IMR-90 (cell line): ENCODE measurements at regions not wholly inside any gene's neighbourhood (a gene's known extent, or its start where the extent isn't known, plus 50 kb on each side); places are given as distances from the start of the nearest gene placed in this dataset.

Experiments used
- ATAC-seq: fragments of 200-7000 bp; cut with Tn5 transposase; 2 replicates; pipeline ENCODE4 v1.9.1; 2020; ENCODE audit warnings: low read depth, mild to moderate bottlenecking, moderate library complexity
- BruUV-seq: library from RNA; stranded (reverse); fragments of 400-500 nt; replicated peaks from 2 replicates; lab custom pipeline; 2021; lab: Mats Ljungman, UMichigan
- CTCF ChIA-PET: fragments of 300-600 bp; formaldehyde crosslinking; extraction: SDS; loops from one replicate; lab custom pipeline; 2021; ENCODE audit warnings: antibody characterized with exemption; lab: Yijun Ruan, JAX
- POLR2A ChIA-PET: fragments of 300-600 bp; sonication (Branson Sonifier 250); formaldehyde crosslinking; loops from one replicate; lab custom pipeline; 2022; ENCODE audit warnings: antibody characterized with exemption; ENCODE audit not compliant: unreplicated experiment; lab: Charles Lee
- DNase-seq: peaks from one replicate; pipeline ENCODE4 v3.0.0; 2013
- H2AFZ ChIP-seq: replicated peaks from 2 replicates; pipeline ENCODE3; 2013; ENCODE audit warnings: low read length, mild to moderate bottlenecking; ENCODE audit not compliant: poor library complexity
- H2AK5ac ChIP-seq: 2 replicates; pipeline ENCODE4 v1.6.1; 2013; ENCODE audit warnings: low read depth, low read length, inconsistent platforms
- H2AK9ac ChIP-seq: replicated peaks from 2 replicates; pipeline ENCODE3; 2013; ENCODE audit warnings: mild to moderate bottlenecking, low read depth, low read length, moderate library complexity; ENCODE audit not compliant: poor library complexity
- H2BK120ac ChIP-seq: 2 replicates; pipeline ENCODE4 v1.6.1; 2013; ENCODE audit warnings: low read depth, low read length, inconsistent platforms
- H2BK15ac ChIP-seq: 3 replicates; pipeline ENCODE4 v1.6.1; 2013; ENCODE audit warnings: low read depth, low read length, inconsistent platforms
- H2BK20ac ChIP-seq: 2 replicates; pipeline ENCODE4 v1.6.1; 2013; ENCODE audit warnings: low read depth, mild to moderate bottlenecking, inconsistent platforms, low read length, moderate library complexity
- H2BK5ac ChIP-seq: 2 replicates; pipeline ENCODE4 v1.6.1; 2013; ENCODE audit warnings: mild to moderate bottlenecking, low read depth, low read length, inconsistent platforms; ENCODE audit not compliant: poor library complexity, severe bottlenecking
- H3K14ac ChIP-seq: replicated peaks from 2 replicates; pipeline ENCODE4 v1.6.1; 2013; ENCODE audit warnings: low read depth, low read length, inconsistent platforms
- H3K18ac ChIP-seq: 2 replicates; pipeline ENCODE4 v1.6.1; 2013; ENCODE audit warnings: low read depth, low read length, control low read depth
- H3K23ac ChIP-seq: 2 replicates; pipeline ENCODE4 v1.6.1; 2013; ENCODE audit warnings: low read depth, low read length, inconsistent platforms
- H3K27ac ChIP-seq: 2 replicates; pipeline ENCODE4 v1.5.1; 2013; ENCODE audit warnings: mild to moderate bottlenecking, control low read depth, low read length; ENCODE audit not compliant: insufficient read depth
- H3K27me3 ChIP-seq: 2 replicates; pipeline ENCODE4 v1.6.1; 2013; ENCODE audit warnings: low read length; ENCODE audit not compliant: control insufficient read depth, insufficient read depth
- H3K36me3 ChIP-seq: 2 replicates; pipeline ENCODE4 v1.6.1; 2013; ENCODE audit warnings: low read length, mixed read lengths; ENCODE audit not compliant: control insufficient read depth, insufficient read depth
- H3K4ac ChIP-seq: 2 replicates; pipeline ENCODE4 v1.6.1; 2013; ENCODE audit warnings: low read depth, low read length, inconsistent platforms
- H3K4me1 ChIP-seq: 2 replicates; pipeline ENCODE4 v1.6.1; 2013; ENCODE audit warnings: low read length, mixed read lengths; ENCODE audit not compliant: control insufficient read depth, insufficient read depth
- H3K4me2 ChIP-seq: 2 replicates; pipeline ENCODE4 v1.6.1; 2013; ENCODE audit warnings: low read depth, mild to moderate bottlenecking, control low read depth, low read length, moderate library complexity
- H3K4me3 ChIP-seq: 2 replicates; pipeline ENCODE4 v1.5.1; 2013; ENCODE audit warnings: low read depth, mild to moderate bottlenecking, control low read depth, low read length, moderate library complexity; ENCODE audit not compliant: insufficient read depth
- H3K56ac ChIP-seq: 2 replicates; pipeline ENCODE4 v1.6.1; 2013; ENCODE audit warnings: low read length, inconsistent platforms; ENCODE audit not compliant: insufficient read depth; ENCODE audit errors: extremely low read depth
- H3K79me1 ChIP-seq, 2 experiments: 2 replicates each; pipeline ENCODE4 v1.6.1; 2013; ENCODE audit warnings: low read length in 2 of 2, inconsistent platforms in 1 of 2, low read depth in 1 of 2
- H3K9ac ChIP-seq: 2 replicates; pipeline ENCODE4 v1.6.1; 2013; ENCODE audit warnings: low read depth, low read length, control low read depth
- H3K9me1 ChIP-seq: 2 replicates; pipeline ENCODE4 v1.6.1; 2013; ENCODE audit warnings: low read length, inconsistent platforms; ENCODE audit not compliant: insufficient read depth
- H3K9me3 ChIP-seq: 2 replicates; pipeline ENCODE4 v1.6.1; 2013; ENCODE audit warnings: low read length; ENCODE audit not compliant: control insufficient read depth, insufficient read depth
- H4K20me1 ChIP-seq: 2 replicates; pipeline ENCODE4 v1.6.1; 2013; ENCODE audit warnings: low read length, inconsistent platforms; ENCODE audit not compliant: insufficient read depth
- H4K5ac ChIP-seq: 2 replicates; pipeline ENCODE4 v1.6.1; 2013; ENCODE audit warnings: mild to moderate bottlenecking, low read depth, low read length, control low read depth
- H4K8ac ChIP-seq, 2 experiments: 2 replicates each; pipeline ENCODE4 v1.6.1; 2013; ENCODE audit warnings: low read depth in 2 of 2, low read length in 2 of 2, control low read depth in 1 of 2, inconsistent platforms in 1 of 2
- H4K91ac ChIP-seq: 2 replicates; pipeline ENCODE4 v1.6.1; 2013; ENCODE audit warnings: low read depth, low read length, inconsistent platforms; ENCODE audit not compliant: insufficient read depth
- BHLHE40 ChIP-seq: fragments of 150-350 bp; IDR thresholded peaks from 2 replicates; pipeline ENCODE4 v1.6.1; 2016; ENCODE audit warnings: mild to moderate bottlenecking, low read depth, low read length
- CEBPB ChIP-seq: IDR thresholded peaks from 2 replicates; pipeline ENCODE4 v1.6.1; 2012; ENCODE audit warnings: low read depth, low read length, improper control_type of control experiment
- CHD1 ChIP-seq: IDR thresholded peaks from 2 replicates; pipeline ENCODE4 v1.6.1; 2012; ENCODE audit warnings: low read depth, low read length, improper control_type of control experiment
- ELK1 ChIP-seq: fragments of 150-350 bp; IDR thresholded peaks from 2 replicates; pipeline ENCODE4 v1.6.1; 2016; ENCODE audit warnings: low read depth, mild to moderate bottlenecking, low read length, moderate library complexity, borderline replicate concordance
- FOS ChIP-seq: fragments of 150-350 bp; IDR thresholded peaks from 2 replicates; pipeline ENCODE4 v1.6.1; 2016; ENCODE audit warnings: low read depth, low read length
- MAFK ChIP-seq: IDR thresholded peaks from 2 replicates; pipeline ENCODE4 v1.6.1; 2012; ENCODE audit warnings: low read depth, low read length, improper control_type of control experiment
- MAZ ChIP-seq: IDR thresholded peaks from 2 replicates; pipeline ENCODE4 v1.6.1; 2012; ENCODE audit warnings: low read depth, mild to moderate bottlenecking, low read length, improper control_type of control experiment, moderate library complexity, borderline replicate concordance
- MXI1 ChIP-seq: IDR thresholded peaks from 2 replicates; pipeline ENCODE4 v1.6.1; 2012; ENCODE audit warnings: low read depth, mild to moderate bottlenecking, low read length, moderate library complexity, borderline replicate concordance
- NFE2L2 ChIP-seq: fragments of 150-350 bp; IDR thresholded peaks from 2 replicates; pipeline ENCODE4 v1.6.1; 2016; ENCODE audit warnings: low read depth, mild to moderate bottlenecking, low read length
- POLR2A ChIP-seq: IDR thresholded peaks from 2 replicates; pipeline ENCODE4 v1.6.1; 2012; ENCODE audit warnings: mild to moderate bottlenecking, low read depth, low read length
- RAD21 ChIP-seq: IDR thresholded peaks from 2 replicates; pipeline ENCODE4 v1.6.1; 2012; ENCODE audit warnings: low read length, improper control_type of control experiment
- RCOR1 ChIP-seq: IDR thresholded peaks from 2 replicates; pipeline ENCODE4 v1.6.1; 2012; ENCODE audit warnings: mild to moderate bottlenecking, low read length, improper control_type of control experiment; ENCODE audit not compliant: insufficient replicate concordance
- RFX5 ChIP-seq: IDR thresholded peaks from 2 replicates; pipeline ENCODE4 v1.8.0; 2012; ENCODE audit warnings: low read depth, mild to moderate bottlenecking, low read length, moderate library complexity
- USF2 ChIP-seq: fragments of 150-350 bp; IDR thresholded peaks from 2 replicates; pipeline ENCODE4 v1.6.1; 2017; ENCODE audit warnings: mild to moderate bottlenecking, antibody characterized with exemption, low read length, low read depth
- WGBS, 2 experiments: methylation state at CpG; one replicate each; pipeline versions ENCODE4 v1.1.5 to v1.1.7; 2013; ENCODE audit warnings: missing lambda C conversion rate in 2 of 2; ENCODE audit not compliant: insufficient read length in 1 of 2; ENCODE audit errors: extremely low coverage in 2 of 2; 5-methylcytosine and 5-hydroxymethylcytosine counted together
- dilution Hi-C: fragments of 300-500 bp; cut with HindIII; formaldehyde crosslinking; loops from one replicate; pipeline ENCODE4 v1.14.3; 2018; ENCODE audit warnings: low sequenced_read_pairs; ENCODE audit not compliant: unreplicated experiment
- in situ Hi-C: fragments of 300-500 bp; cut with MboI; formaldehyde crosslinking; loops from 3 replicates; pipeline ENCODE4 v1.14.3; 2019; ENCODE audit warnings: low sequenced_read_pairs, inconsistent platforms, mixed read lengths
- intact Hi-C: fragments of 100-400 bp; cut with micrococcal nuclease; formaldehyde crosslinking; loops from 2 replicates; pipeline ENCODE4 v1.10.0; 2022

- H2BK20ac ChIP-seq: no peak overlapping the region
- H4K5ac ChIP-seq: no peak overlapping the region
- no peak overlapping the region for H3K18ac ChIP-seq
- no peak overlapping the region for H3K23ac ChIP-seq
- no peaks in the 10 kb centered on the region for H3K9me3 ChIP-seq
- ChIA-PET CTCF (no interaction called here), POLR2A (no interaction called here)
- DNase-seq (no peak), ATAC-seq (no peak)
- no CpG with 5 or more reads among the region's 1 CpG for WGBS, 2 experiments
- H3K27ac ChIP-seq: no peak overlapping the region
- H3K9me1 ChIP-seq: no peaks in the 10 kb centered on the region
- H2BK120ac ChIP-seq: no peak overlapping the region
- H3K4me2 ChIP-seq: no peak overlapping the region
- intact Hi-C loops: no loop called here
- H2AFZ ChIP-seq: no peak overlapping the region
- no peaks in the 10 kb centered on the region for H3K79me1 ChIP-seq
- H2AK9ac ChIP-seq: no peak overlapping the region
- no peaks in the 10 kb centered on the region for H3K36me3 ChIP-seq
- no peaks in the 10 kb centered on the region for H3K4me1 ChIP-seq
- dilution Hi-C loops: no loop called here
- no peak overlapping the region for H4K91ac ChIP-seq
- H3K4me3 ChIP-seq: no peak overlapping the region
- BruUV-seq: no TSS peak
- no peak overlapping the region for H2BK15ac ChIP-seq
- in situ Hi-C loops: no loop called here
- no peak overlapping the region for H3K14ac ChIP-seq
- H3K4ac ChIP-seq: no peak overlapping the region
- TF ChIP-seq USF2 (no peak), MAFK (no peak), FOS (no peak), RFX5 (no peak), CHD1 (no peak), MXI1 (no peak), ELK1 (no peak), NFE2L2 (no peak), MAZ (no peak), BHLHE40 (no peak), RCOR1 (no peak), CEBPB (no peak), POLR2A (no peak), RAD21 (no peak)
- H3K9ac ChIP-seq: no peak overlapping the region
- H2BK5ac ChIP-seq: no peak overlapping the region
- no peak overlapping the region for H3K56ac ChIP-seq
- H4K8ac ChIP-seq: no peak overlapping the region
- H2AK5ac ChIP-seq: no peak overlapping the region
- no peaks in the 10 kb centered on the region for H3K27me3 ChIP-seq
- H4K20me1 ChIP-seq: no peaks in the 10 kb centered on the region
These were observed 1434.3 kb upstream of the FLRT2 start for GRCh38 chr14:84095681-84096080.
